GM12878 (cell line): ENCODE measurements at regions not wholly inside any gene's neighbourhood (a gene's known extent, or its start where the extent isn't known, plus 50 kb on each side); places are given as distances from the start of the nearest gene placed in this dataset.

ENCODE experiments used
- ATAC-seq: fragments of 200-7000 bp; cut with Tn5 transposase; 3 replicates; pipeline ENCODE4 v1.9.1; 2020; ENCODE audit warnings: mild to moderate bottlenecking, moderate library complexity
- BruUV-seq: library from RNA; stranded (reverse); fragments of 400-500 nt; replicated peaks from 2 replicates; lab custom pipeline; 2021; lab: Mats Ljungman, UMichigan
- CTCF ChIA-PET: fragments of 300-600 bp; sonication (Branson Sonifier 250); formaldehyde crosslinking; extraction: SDS; loops from one replicate; lab custom pipeline; 2021; ENCODE audit warnings: inconsistent platforms; lab: Yijun Ruan, JAX
- POLR2A ChIA-PET: fragments of 350-600 bp; formaldehyde crosslinking; extraction: SDS; loops from one replicate; lab custom pipeline; 2021; ENCODE audit warnings: inconsistent platforms; lab: Charles Lee
- RAD21 ChIA-PET: fragments of 300-600 bp; sonication (Branson Sonifier 250); formaldehyde crosslinking; loops from one replicate; lab custom pipeline; 2023; ENCODE audit warnings: antibody characterized with exemption; ENCODE audit not compliant: unreplicated experiment; lab: Charles Lee
- SMC1A ChIA-PET: fragments of 300-600 bp; sonication (Branson Sonifier 250); formaldehyde crosslinking; loops from one replicate; lab custom pipeline; 2023; ENCODE audit not compliant: unreplicated experiment, uncharacterized antibody; lab: Charles Lee
- DNase-seq: peaks from one replicate; pipeline ENCODE4 v3.0.0-alpha.2; 2011; ENCODE audit warnings: low read depth, low spot score
- FAIRE-seq: peaks from 3 replicates; lab custom pipeline; 2011; peaks lifted over from hg19 to GRCh38; lab: Jason Lieb, UNC
- H2AFZ ChIP-seq: 2 replicates; pipeline ENCODE4 v1.6.0; 2011; ENCODE audit warnings: low read depth, low read length, control low read depth; ENCODE audit not compliant: control insufficient read depth
- H3K27ac ChIP-seq: 2 replicates; pipeline ENCODE4 v1.5.1; 2011; ENCODE audit warnings: control low read depth; ENCODE audit not compliant: control insufficient read depth, insufficient read depth
- H3K27me3 ChIP-seq, 2 experiments: replicated peaks in 1 of 2; 2 replicates each; pipeline versions ENCODE4 v1.6.0 to v1.6.1; 2011; ENCODE audit warnings: low read length in 1 of 2; ENCODE audit not compliant: control insufficient read depth in 2 of 2, insufficient read depth in 2 of 2
- H3K36me3 ChIP-seq, 2 experiments: 2 replicates each; pipeline ENCODE4 v1.5.1; 2011; ENCODE audit warnings: low read length in 1 of 2; ENCODE audit not compliant: control insufficient read depth in 2 of 2, insufficient read depth in 2 of 2
- H3K4me1 ChIP-seq: 2 replicates; pipeline ENCODE4 v1.6.1; 2011; ENCODE audit warnings: mild to moderate bottlenecking, low read length, moderate library complexity, mixed read lengths; ENCODE audit not compliant: control insufficient read depth, insufficient read depth
- H3K4me2 ChIP-seq: 2 replicates; pipeline ENCODE4 v1.6.0; 2011; ENCODE audit warnings: control low read depth; ENCODE audit not compliant: control insufficient read depth, insufficient read depth
- H3K4me3 ChIP-seq: fragments of 200-600 bp; sonication (generic); 2 replicates; pipeline ENCODE4 v1.5.1; 2016
- H3K79me2 ChIP-seq: 2 replicates; pipeline ENCODE4 v1.6.0; 2011; ENCODE audit warnings: low read length; ENCODE audit not compliant: control insufficient read depth, insufficient read depth
- H3K9ac ChIP-seq: 2 replicates; pipeline ENCODE4 v1.8.0; 2011; ENCODE audit warnings: low read length, control low read depth, mixed read lengths; ENCODE audit not compliant: control insufficient read depth, insufficient read depth
- H3K9me3 ChIP-seq: replicated peaks from 3 replicates; pipeline ENCODE4 v1.5.1; 2011; ENCODE audit warnings: mild to moderate bottlenecking, low read length; ENCODE audit not compliant: control insufficient read depth, insufficient read depth
- H4K20me1 ChIP-seq: 2 replicates; pipeline ENCODE4 v1.6.0; 2011; ENCODE audit not compliant: control insufficient read depth, insufficient read depth
- BHLHE40 ChIP-seq, 2 experiments: fragments of 450-650 bp in 1 of 2; IDR thresholded peaks; 2 replicates each; pipeline ENCODE4 v1.6.1; 2011 to 2017; ENCODE audit warnings: low read depth in 2 of 2, borderline replicate concordance in 1 of 2, improper control_type of control experiment in 1 of 2, low read length in 1 of 2, mild to moderate bottlenecking in 1 of 2
- CBX3 ChIP-seq: fragments of 200-600 bp; sonication (generic); IDR thresholded peaks from 2 replicates; pipeline ENCODE4 v1.6.1; 2016; ENCODE audit warnings: low read depth, borderline replicate concordance
- E2F8 ChIP-seq: fragments of 450-650 bp; IDR thresholded peaks from 2 replicates; pipeline ENCODE4 v1.6.1; 2018; ENCODE audit warnings: mild to moderate bottlenecking, low read depth, moderate library complexity; ENCODE audit not compliant: partially characterized antibody
- FOXM1 ChIP-seq: IDR thresholded peaks from 2 replicates; pipeline ENCODE4 v1.6.1; 2012; ENCODE audit warnings: low read depth, mild to moderate bottlenecking, inconsistent platforms, low read length, moderate library complexity
- HSF1 ChIP-seq: fragments of 150-350 bp; IDR thresholded peaks from 2 replicates; pipeline ENCODE4 v1.6.1; 2014; ENCODE audit warnings: mild to moderate bottlenecking, low read depth, low read length
- NBN ChIP-seq: fragments of 450-650 bp; IDR thresholded peaks from 2 replicates; pipeline ENCODE4 v1.6.1; 2016
- NFIC ChIP-seq: IDR thresholded peaks from 2 replicates; pipeline ENCODE4 v1.6.1; 2012; ENCODE audit warnings: low read depth, mild to moderate bottlenecking, inconsistent platforms, low read length, moderate library complexity
- RB1 ChIP-seq: fragments of 450-650 bp; formaldehyde crosslinking; IDR thresholded peaks from 2 replicates; pipeline ENCODE4 v1.6.1; 2017; ENCODE audit warnings: mild to moderate bottlenecking, borderline replicate concordance
- SMAD1 ChIP-seq: fragments of 450-650 bp; IDR thresholded peaks from 2 replicates; pipeline ENCODE4 v1.6.1; 2018; ENCODE audit warnings: mild to moderate bottlenecking, low read depth; ENCODE audit not compliant: partially characterized antibody
- SREBF2 ChIP-seq: IDR thresholded peaks from 2 replicates; pipeline ENCODE4 v1.6.1; 2012; ENCODE audit warnings: mild to moderate bottlenecking, low read length
- WGBS: methylation state at CpG from one replicate; pipeline ENCODE4 v1.1.6; 2016; ENCODE audit warnings: low lambda C conversion rate; ENCODE audit not compliant: insufficient replicate concordance, insufficient coverage; ENCODE audit errors: missing lambda C conversion rate; 5-methylcytosine and 5-hydroxymethylcytosine counted together
- in situ Hi-C: fragments of 300-500 bp; cut with MboI; formaldehyde crosslinking; loops from 9 replicates; pipeline ENCODE4 v1.14.3; 2018; ENCODE audit warnings: mixed read lengths
- intact Hi-C: fragments of 100-400 bp; cut with micrococcal nuclease; formaldehyde crosslinking; loops from one replicate; pipeline ENCODE4 v1.14.2; 2022; ENCODE audit not compliant: unreplicated experiment
- TF ChIP-seq, protein P1 (sequence below): fragments of 450-650 bp; IDR thresholded peaks from 2 replicates; pipeline ENCODE4 v1.6.1; 2014; ENCODE audit warnings: mild to moderate bottlenecking
- TF ChIP-seq, protein P2 (sequence below): IDR thresholded peaks from 2 replicates; pipeline ENCODE4 v1.6.1; 2011; ENCODE audit warnings: low read depth, low read length, improper control_type of control experiment, borderline replicate concordance

DNA sequence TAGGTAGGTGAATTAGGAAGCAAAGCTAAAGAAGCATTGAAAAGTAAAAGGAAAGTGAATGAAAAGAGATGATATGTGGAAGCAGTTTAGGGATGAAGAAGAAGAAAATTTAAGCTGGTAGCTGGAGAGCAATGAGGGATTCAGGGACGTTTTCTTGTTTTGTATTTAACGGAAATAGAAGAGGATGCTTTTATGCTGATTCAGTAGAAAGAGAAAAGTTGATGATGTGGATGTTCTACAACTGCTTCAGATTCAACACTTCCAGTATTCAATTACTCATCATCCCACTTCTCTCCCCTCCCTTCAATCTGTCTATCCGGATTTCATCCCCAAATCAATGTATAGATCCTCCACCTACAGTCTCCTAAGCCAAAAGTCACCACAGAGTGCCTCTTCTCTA lies 448.2 kb upstream of the CCDC54 start:
- intact Hi-C loops = no loop called here
- Histone ChIP-seq H3K9me3 (no peaks in the 10 kb centered on the region), H3K4me2 (no peak overlapping the region), H3K9ac (no peak overlapping the region), H3K79me2 (no peaks in the 10 kb centered on the region)
- SMC1A ChIA-PET = interaction anchor here (0.7 kb wide), 1 partner anchor 1748 kb away, joined by 4 read pairs; no protein-coding TSS in a partner anchor
- TF ChIP-seq SMAD1 = no peak
- no peak for TF ChIP-seq NFIC
- TF ChIP-seq CBX3 = no peak
- no peak for TF ChIP-seq FOXM1
- TF ChIP-seq RB1 = no peak
- no peak for TF ChIP-seq HSF1
- no peak for TF ChIP-seq E2F8
- TF ChIP-seq, protein P1, sequence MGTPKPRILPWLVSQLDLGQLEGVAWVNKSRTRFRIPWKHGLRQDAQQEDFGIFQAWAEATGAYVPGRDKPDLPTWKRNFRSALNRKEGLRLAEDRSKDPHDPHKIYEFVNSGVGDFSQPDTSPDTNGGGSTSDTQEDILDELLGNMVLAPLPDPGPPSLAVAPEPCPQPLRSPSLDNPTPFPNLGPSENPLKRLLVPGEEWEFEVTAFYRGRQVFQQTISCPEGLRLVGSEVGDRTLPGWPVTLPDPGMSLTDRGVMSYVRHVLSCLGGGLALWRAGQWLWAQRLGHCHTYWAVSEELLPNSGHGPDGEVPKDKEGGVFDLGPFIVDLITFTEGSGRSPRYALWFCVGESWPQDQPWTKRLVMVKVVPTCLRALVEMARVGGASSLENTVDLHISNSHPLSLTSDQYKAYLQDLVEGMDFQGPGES = no peak
- no peak for TF ChIP-seq NBN
- TF ChIP-seq, protein P2, sequence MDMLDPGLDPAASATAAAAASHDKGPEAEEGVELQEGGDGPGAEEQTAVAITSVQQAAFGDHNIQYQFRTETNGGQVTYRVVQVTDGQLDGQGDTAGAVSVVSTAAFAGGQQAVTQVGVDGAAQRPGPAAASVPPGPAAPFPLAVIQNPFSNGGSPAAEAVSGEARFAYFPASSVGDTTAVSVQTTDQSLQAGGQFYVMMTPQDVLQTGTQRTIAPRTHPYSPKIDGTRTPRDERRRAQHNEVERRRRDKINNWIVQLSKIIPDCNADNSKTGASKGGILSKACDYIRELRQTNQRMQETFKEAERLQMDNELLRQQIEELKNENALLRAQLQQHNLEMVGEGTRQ = no peak
- TF ChIP-seq SREBF2 = no peak
- TF ChIP-seq BHLHE40 (IDR thresholded peaks at IDR 0.05; ENCODE audit: borderline replicate concordance in 1 of 2, low read depth in 2 of 2, low read length in 1 of 2) = no peak
- TF ChIP-seq, all 136 proteins: peak for 0
- ATAC-seq (no peak), FAIRE-seq (no peak), DNase-seq (no peak)
- ChIA-PET RAD21 (no interaction called here), CTCF (no interaction called here), POLR2A (no interaction called here)
- BruUV-seq = no TSS peak
- in situ Hi-C loops = no loop called here
- no peak overlapping the region for H3K4me3 ChIP-seq
- no peaks in the 10 kb centered on the region for H3K36me3 ChIP-seq
- no peaks in the 10 kb centered on the region for H4K20me1 ChIP-seq
- WGBS = 9% methylated on average over 3 of the region's 3 CpGs
- H2AFZ ChIP-seq = no peak overlapping the region
- no peaks in the 10 kb centered on the region for H3K27me3 ChIP-seq
- no peak overlapping the region for H3K27ac ChIP-seq
- no peaks in the 10 kb centered on the region for H3K4me1 ChIP-seq
